ENCODE measurements at regions not wholly inside any gene's neighbourhood (a gene's known extent, or its start where the extent isn't known, plus 50 kb on each side); places are given as distances from the start of the nearest gene placed in this dataset.

DNA sequence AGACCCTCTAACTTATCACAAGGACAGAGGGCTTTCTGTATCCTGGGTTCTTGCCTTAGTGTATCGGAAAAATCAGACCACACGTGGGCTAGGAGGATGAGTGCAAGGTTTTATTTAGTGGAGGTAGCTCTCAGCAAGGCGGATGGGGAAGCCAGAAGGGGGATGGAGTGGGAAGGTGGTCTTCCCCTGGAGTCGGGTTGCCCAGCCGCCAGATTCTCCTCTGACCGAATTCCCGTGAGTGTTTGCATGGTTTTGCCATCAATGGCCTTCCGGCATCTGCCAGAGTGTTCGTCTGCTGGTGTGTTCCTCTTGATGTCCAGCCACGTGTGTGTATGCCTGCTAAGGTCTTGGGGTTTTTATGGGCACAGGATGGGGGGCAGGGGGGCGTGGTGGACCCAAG lies 1335.1 kb upstream of the SPRY2 start:
- TF ChIP-seq CTCF (IDR thresholded peaks at IDR 0.05) (no peak), POLR2A (IDR thresholded peaks at IDR 0.05) (no peak)
